NCI-H82 treated with DMSO at 0.1 percent for 48 hours (cell line): ENCODE measurements at regions not wholly inside any gene's neighbourhood (a gene's known extent, or its start where the extent isn't known, plus 50 kb on each side); places are given as distances from the start of the nearest gene placed in this dataset.
"Not testable (repeated sequence)": the region's sequence is repeated elsewhere in the genome, so short reads cannot be mapped to it uniquely, and the experiment has no call there.

Experiments used
- DNase-seq: peaks from one replicate; lab custom pipeline; 2025; ENCODE audit not compliant: unreplicated experiment; lab: John Stamatoyannopoulos, UW

- no peak for DNase-seq
Observed at GRCh38 chr11:134659882-134660281, 247.8 kb upstream of the B3GAT1 start.

GRCh38 chr11:134658481-134659225, 246.6 kb upstream of the B3GAT1 start:
- no peak for DNase-seq

- DNase-seq = no peak
Observed at GRCh38 chr11:134657631-134658030, 245.6 kb upstream of the B3GAT1 start.

- no peak for DNase-seq
Observed at GRCh38 chr11:134656861-134657540, 245.0 kb upstream of the B3GAT1 start.

GRCh38 chr11:134656086-134656840, 244.2 kb upstream of the B3GAT1 start:
- DNase-seq = not testable (repeated sequence)

- no peak for DNase-seq
Observed at GRCh38 chr11:134655189-134655989, 243.3 kb upstream of the B3GAT1 start.

GRCh38 chr11:134654161-134654915, 242.3 kb upstream of the B3GAT1 start:
- no peak for DNase-seq

- no peak for DNase-seq
Observed at GRCh38 chr11:134652586-134653255, 240.7 kb upstream of the B3GAT1 start.

- DNase-seq = no peak
Observed at GRCh38 chr11:134647066-134647743, 235.2 kb upstream of the B3GAT1 start.

- no peak for DNase-seq
Observed at GRCh38 chr11:134646561-134646960, 234.5 kb upstream of the B3GAT1 start.

- DNase-seq = no peak
Observed at GRCh38 chr11:134645576-134645975, 233.5 kb upstream of the B3GAT1 start.

GRCh38 chr11:134644476-134645456, 232.7 kb upstream of the B3GAT1 start:
- DNase-seq = no peak

GRCh38 chr11:134643115-134644012, 231.3 kb upstream of the B3GAT1 start:
- DNase-seq = no peak

GRCh38 chr11:134642206-134642605, 230.2 kb upstream of the B3GAT1 start:
- no peak for DNase-seq

GRCh38 chr11:134640971-134641968, 229.2 kb upstream of the B3GAT1 start:
- DNase-seq = no peak

GRCh38 chr11:134640536-134640935, 228.5 kb upstream of the B3GAT1 start:
- no peak for DNase-seq
